ENCODE measurements at regions not wholly inside any gene's neighbourhood (a gene's known extent, or its start where the extent isn't known, plus 50 kb on each side); places are given as distances from the start of the nearest gene placed in this dataset.
A peak's percentile ranks its signal among the peaks of the same experiment; 100 is the strongest.

DNA sequence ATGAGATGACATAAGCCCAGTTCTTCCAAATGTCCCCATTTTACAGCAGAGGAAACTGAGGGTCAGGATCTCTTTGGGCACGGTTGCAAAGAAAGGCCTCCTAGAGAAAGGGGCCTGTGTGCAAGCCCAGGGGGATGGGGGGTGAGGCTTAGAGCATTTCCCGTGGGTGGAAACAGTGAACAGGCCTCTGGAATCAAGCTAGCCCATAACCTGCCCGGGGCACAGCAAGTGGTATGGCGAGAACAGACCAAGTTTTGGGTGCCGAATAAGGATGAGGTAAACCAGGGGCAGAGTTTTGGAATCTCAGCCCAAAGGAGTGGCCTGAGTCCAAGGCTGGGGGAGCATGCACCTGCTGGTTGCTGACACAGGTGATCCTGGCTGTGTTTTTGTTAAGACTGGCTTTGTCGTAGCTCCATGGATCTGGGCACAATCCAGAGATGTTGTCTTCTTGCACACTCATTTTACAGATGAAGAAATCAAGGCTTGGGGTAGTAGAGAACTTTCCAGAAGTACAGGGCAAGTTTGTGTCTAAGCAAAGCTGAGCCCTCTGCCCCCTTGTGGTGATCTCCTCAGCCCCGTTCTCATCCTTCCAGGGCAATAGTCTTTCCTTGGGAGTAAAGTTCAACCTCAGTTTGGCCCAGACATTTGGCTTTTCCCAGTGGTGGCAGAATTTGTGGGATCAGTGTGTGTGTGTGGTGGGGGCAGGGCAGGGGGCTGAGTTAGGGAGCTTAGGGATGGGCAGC is 53.5 kb upstream of the MYEOV start:
- Mint-ChIP-seq H3K4me3 (ENCODE audit: unreplicated experiment) (no peak overlapping the region), H3K27me3 (ENCODE audit: insufficient read depth, unreplicated experiment) (peaks cover 11% of the 10 kb centered on the region), H3K9me3 (ENCODE audit: unreplicated experiment) (no peaks in the 10 kb centered on the region), H3K27ac (ENCODE audit: low read depth, unreplicated experiment) (no peak overlapping the region), H3K4me1 (ENCODE audit: insufficient read depth, unreplicated experiment) (no peaks in the 10 kb centered on the region), H3K36me3 (ENCODE audit: insufficient read depth, unreplicated experiment) (no peaks in the 10 kb centered on the region)
- TF ChIP-seq, protein P1, sequence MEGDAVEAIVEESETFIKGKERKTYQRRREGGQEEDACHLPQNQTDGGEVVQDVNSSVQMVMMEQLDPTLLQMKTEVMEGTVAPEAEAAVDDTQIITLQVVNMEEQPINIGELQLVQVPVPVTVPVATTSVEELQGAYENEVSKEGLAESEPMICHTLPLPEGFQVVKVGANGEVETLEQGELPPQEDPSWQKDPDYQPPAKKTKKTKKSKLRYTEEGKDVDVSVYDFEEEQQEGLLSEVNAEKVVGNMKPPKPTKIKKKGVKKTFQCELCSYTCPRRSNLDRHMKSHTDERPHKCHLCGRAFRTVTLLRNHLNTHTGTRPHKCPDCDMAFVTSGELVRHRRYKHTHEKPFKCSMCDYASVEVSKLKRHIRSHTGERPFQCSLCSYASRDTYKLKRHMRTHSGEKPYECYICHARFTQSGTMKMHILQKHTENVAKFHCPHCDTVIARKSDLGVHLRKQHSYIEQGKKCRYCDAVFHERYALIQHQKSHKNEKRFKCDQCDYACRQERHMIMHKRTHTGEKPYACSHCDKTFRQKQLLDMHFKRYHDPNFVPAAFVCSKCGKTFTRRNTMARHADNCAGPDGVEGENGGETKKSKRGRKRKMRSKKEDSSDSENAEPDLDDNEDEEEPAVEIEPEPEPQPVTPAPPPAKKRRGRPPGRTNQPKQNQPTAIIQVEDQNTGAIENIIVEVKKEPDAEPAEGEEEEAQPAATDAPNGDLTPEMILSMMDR (IDR thresholded peaks at IDR 0.05; ENCODE audit: unreplicated experiment) = peak; percentile 24
- no TSS peak for BruUV-seq (replicated peaks)
- ChIA-PET CTCF (interaction anchor here (0.6 to 1.3 kb wide), 2 partner anchors 100 to 177 kb away, joined by 3 read pairs; no protein-coding TSS in a partner anchor), POLR2A (interaction anchor here (0.5 kb wide), 1 partner anchor 14 kb away, joined by 3 read pairs; no protein-coding TSS in a partner anchor)
- DNase-seq (ENCODE audit: unreplicated experiment) = peak; percentile 41
- intact Hi-C loops (cut with micrococcal nuclease) = loop anchor here (5.0 kb wide), 1 partner anchor 108 kb away; no protein-coding TSS in a partner anchor

DNA sequence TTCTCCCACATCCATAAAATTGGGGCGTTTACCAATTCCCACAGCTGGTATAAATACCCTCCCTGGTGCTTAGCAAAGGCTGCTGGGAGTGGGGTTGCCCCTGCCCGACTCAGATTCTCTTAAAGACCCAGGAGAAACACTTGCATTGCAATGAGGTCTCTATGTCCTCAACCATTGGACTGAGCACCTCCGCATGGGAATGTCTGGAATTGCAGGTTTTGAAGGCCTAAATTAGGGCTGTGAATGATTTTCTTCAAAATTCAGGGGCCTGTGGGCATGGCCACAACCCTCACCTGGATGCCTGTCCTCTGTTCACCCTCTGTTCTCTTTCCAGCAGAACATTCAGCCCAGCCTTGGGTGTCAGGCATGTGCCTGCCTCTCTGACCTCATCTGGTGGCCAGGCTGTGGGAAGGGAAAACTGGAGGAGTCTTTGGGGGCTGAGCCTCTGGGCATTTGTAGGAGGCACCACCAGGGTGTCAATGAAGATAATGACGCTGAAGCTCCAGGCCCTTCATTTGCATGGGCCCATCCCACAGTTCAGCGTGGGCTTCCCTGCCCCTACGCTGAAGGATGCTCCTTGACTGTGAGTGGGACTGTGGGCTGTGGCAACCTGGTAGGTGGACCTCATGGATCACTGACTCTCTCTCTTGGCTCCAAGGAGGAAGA is 52.7 kb upstream of the MYEOV start:
- TF ChIP-seq, protein P1 (IDR thresholded peaks at IDR 0.05; ENCODE audit: unreplicated experiment) = peak; percentile 0
- Mint-ChIP-seq H3K4me1 (ENCODE audit: insufficient read depth, unreplicated experiment) (no peaks in the 10 kb centered on the region), H3K4me3 (ENCODE audit: unreplicated experiment) (no peak overlapping the region), H3K36me3 (ENCODE audit: insufficient read depth, unreplicated experiment) (no peaks in the 10 kb centered on the region), H3K27me3 (ENCODE audit: insufficient read depth, unreplicated experiment) (peaks cover 8% of the 10 kb centered on the region), H3K27ac (ENCODE audit: low read depth, unreplicated experiment) (no peak overlapping the region), H3K9me3 (ENCODE audit: unreplicated experiment) (no peaks in the 10 kb centered on the region)
- no TSS peak for BruUV-seq (replicated peaks)
- POLR2A ChIA-PET = no interaction called here
- no peak for DNase-seq (ENCODE audit: unreplicated experiment)
- CTCF ChIA-PET = interaction anchor here (0.6 to 1.3 kb wide), 3 partner anchors 100 to 177 kb away, joined by 3 read pairs; no protein-coding TSS in a partner anchor
- intact Hi-C loops (cut with micrococcal nuclease) = loop anchor here (5.0 kb wide), 1 partner anchor 109 kb away; no protein-coding TSS in a partner anchor

DNA sequence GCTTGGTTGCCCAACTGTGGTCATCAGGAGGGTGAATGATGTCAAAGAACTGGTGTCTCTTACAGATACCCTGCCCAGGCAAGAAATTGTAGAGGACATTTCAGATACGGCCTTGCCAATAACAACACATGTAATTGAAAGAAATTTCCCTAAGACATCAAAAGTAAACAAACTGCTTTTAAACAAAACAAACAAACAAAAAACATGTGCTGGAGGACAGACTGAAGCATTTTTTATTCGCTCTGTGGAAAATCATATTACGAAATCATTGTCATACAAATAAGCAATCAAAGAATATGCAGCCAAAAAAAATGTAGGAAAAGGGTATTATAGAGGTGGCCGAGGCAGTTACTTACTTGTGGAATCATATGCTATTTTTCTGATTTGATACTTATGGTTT is 52.1 kb upstream of the MYEOV start:
- POLR2A ChIA-PET = no interaction called here
- TF ChIP-seq, protein P1 (IDR thresholded peaks at IDR 0.05; ENCODE audit: unreplicated experiment) = no peak
- Mint-ChIP-seq H3K4me1 (ENCODE audit: insufficient read depth, unreplicated experiment) (no peaks in the 10 kb centered on the region), H3K27ac (ENCODE audit: low read depth, unreplicated experiment) (no peak overlapping the region), H3K9me3 (ENCODE audit: unreplicated experiment) (no peaks in the 10 kb centered on the region), H3K36me3 (ENCODE audit: insufficient read depth, unreplicated experiment) (no peaks in the 10 kb centered on the region), H3K4me3 (ENCODE audit: unreplicated experiment) (no peak overlapping the region), H3K27me3 (ENCODE audit: insufficient read depth, unreplicated experiment) (peaks cover 1% of the 10 kb centered on the region)
- DNase-seq (ENCODE audit: unreplicated experiment) = peak; percentile 26
- BruUV-seq (replicated peaks) = no TSS peak
- intact Hi-C loops (cut with micrococcal nuclease) = loop anchor here (5.0 kb wide), 1 partner anchor 110 kb away; no protein-coding TSS in a partner anchor
- CTCF ChIA-PET = interaction anchor here (0.9 kb wide), 1 partner anchor 110 kb away, joined by 3 read pairs; no protein-coding TSS in a partner anchor

DNA sequence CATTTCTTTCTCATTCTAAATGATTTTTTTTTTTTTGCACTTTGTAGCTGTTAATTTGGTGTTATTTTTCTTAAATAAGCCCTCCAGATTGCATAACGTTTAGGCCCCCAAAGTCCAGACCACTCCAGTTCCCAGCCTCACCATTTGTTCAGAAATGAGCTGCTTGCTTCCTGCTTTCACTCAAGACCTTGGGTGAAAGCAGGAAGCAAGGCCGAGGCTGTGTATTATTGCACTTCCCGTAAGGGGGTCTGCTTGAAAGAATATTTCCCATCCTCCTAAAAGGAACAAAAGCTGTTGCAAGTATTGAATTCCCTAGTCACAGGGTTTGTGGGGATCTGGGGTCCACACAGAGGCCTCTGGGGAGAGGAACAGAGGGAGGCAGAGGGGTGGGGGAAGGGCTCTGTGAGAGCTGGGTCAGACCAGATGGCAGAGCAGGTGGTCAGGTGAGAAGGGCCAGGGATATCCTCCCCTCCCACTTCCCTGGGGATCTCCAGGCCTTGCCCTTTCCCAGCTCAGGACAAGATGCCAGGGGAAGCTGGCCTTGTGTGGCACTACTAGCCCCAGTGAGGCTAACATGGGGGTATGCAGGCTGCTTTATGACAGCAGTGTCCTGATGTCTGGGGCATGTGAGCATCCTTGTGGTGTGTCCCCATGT is 51.6 kb upstream of the MYEOV start:
- Mint-ChIP-seq H3K27me3 (ENCODE audit: insufficient read depth, unreplicated experiment) (no peaks in the 10 kb centered on the region), H3K4me3 (ENCODE audit: unreplicated experiment) (no peak overlapping the region), H3K27ac (ENCODE audit: low read depth, unreplicated experiment) (no peak overlapping the region), H3K9me3 (ENCODE audit: unreplicated experiment) (no peaks in the 10 kb centered on the region), H3K36me3 (ENCODE audit: insufficient read depth, unreplicated experiment) (no peaks in the 10 kb centered on the region), H3K4me1 (ENCODE audit: insufficient read depth, unreplicated experiment) (no peaks in the 10 kb centered on the region)
- TF ChIP-seq, protein P1 (IDR thresholded peaks at IDR 0.05; ENCODE audit: unreplicated experiment) = no peak
- ChIA-PET CTCF (interaction anchor here (0.6 kb wide), 1 partner anchor 111 kb away, joined by 3 read pairs; no protein-coding TSS in a partner anchor), POLR2A (no interaction called here)
- no TSS peak for BruUV-seq (replicated peaks)
- no peak for DNase-seq (ENCODE audit: unreplicated experiment)
- intact Hi-C loops (cut with micrococcal nuclease) = loop anchor here (5.0 kb wide), 1 partner anchor 110 kb away; no protein-coding TSS in a partner anchor
